ENCODE measurements at regions not wholly inside any gene's neighbourhood (a gene's known extent, or its start where the extent isn't known, plus 50 kb on each side); places are given as distances from the start of the nearest gene placed in this dataset.

DNA sequence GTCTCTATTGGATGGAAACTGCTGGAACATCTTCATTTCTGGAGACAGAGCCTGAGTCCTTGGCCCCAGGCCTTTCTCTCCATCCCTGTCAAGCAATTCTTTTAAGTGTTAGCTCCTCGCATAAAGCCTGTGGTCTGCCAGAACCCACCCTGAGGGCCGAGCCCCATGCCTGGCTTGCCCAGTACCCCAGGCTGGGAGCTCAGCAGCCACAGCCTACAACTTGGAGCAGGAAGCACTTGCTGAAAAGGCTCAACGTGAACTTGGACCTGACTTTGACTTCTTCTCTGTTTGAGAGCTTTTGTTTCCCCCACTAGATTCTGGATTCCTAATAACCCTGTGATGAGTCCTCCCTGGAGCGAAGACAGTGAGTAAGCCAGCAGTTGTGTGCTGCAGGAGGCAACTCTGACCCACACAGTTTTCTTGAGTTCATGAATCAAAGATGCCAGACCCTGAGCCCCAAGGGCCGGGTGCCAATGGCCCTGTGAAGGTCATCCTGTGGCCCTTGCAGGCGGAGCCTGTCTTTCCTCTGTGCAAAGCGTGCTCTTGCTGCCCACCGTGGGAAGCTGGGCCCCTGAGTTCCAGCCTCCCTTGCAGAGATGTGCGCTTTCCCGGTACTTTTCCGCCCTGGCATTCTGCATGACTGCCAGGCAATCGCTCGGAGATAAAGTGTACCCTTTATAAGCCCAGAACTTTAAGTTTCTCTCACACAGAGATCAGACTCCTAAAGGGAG, 64.3 kb upstream of the RUFY1 start:
- no peak for TF ChIP-seq POLR2AphosphoS2 (IDR thresholded peaks at IDR 0.05; ENCODE audit: low read length)
- Histone ChIP-seq H3K79me2 (ENCODE audit: control insufficient read depth, insufficient read depth, low read length) (no peaks in the 10 kb centered on the region), H3K27me3 (ENCODE audit: control insufficient read depth in 2 of 2, insufficient read depth in 2 of 2, low read length in 2 of 2) (peaks cover 36 to 45% of the 10 kb centered on the region in 2 experiments; a peak in 4 of 5 replicates), H3K4me2 (ENCODE audit: insufficient read depth, low read length) (no peak overlapping the region), H3K36me3 (ENCODE audit: control insufficient read depth, insufficient read depth, low read length) (no peaks in the 10 kb centered on the region), H3K9ac (ENCODE audit: insufficient read depth in 1 of 2, low read depth in 2 of 2, low read length in 2 of 2) (no peak overlapping the region), H3K4me1 (replicated peaks in 1 of 2; ENCODE audit: control insufficient read depth in 2 of 2, insufficient read depth in 2 of 2, low read length in 2 of 2) (no peaks in the 10 kb centered on the region), H3K9me1 (ENCODE audit: control insufficient read depth, insufficient read depth, low read length) (no peaks in the 10 kb centered on the region), H3K4me3 (no peak overlapping the region), H3K9me3 (replicated peaks; ENCODE audit: control insufficient read depth, insufficient read depth, low read depth, low read length) (no peaks in the 10 kb centered on the region), H2AFZ (ENCODE audit: low read depth, low read length) (no peak overlapping the region), H4K20me1 (replicated peaks; ENCODE audit: control insufficient read depth, insufficient read depth, low read length) (no peaks in the 10 kb centered on the region), H3K27ac (ENCODE audit: extremely low read depth, low read depth, low read length) (no peak overlapping the region)
- ChIA-PET POLR2A (interaction anchor here (0.5 to 1.2 kb wide), 3 partner anchors 8 to 13 kb away, joined by 3 to 4 read pairs (median 3); no protein-coding TSS in a partner anchor), CTCF (ENCODE audit: low intra/inter-chr PET ratio) (no interaction called here)
- WGBS (ENCODE audit: insufficient coverage, low coverage, missing lambda C conversion rate): 0% methylated on average over 13 of the region's 13 CpGs
- no peak for ATAC-seq
- BruUV-seq (replicated peaks): no TSS peak
- no peak for FAIRE-seq
- no peak for DNase-seq (ENCODE audit: extremely low read depth in 1 of 4, low spot score in 3 of 4)
- in situ Hi-C loops (cut with MboI): no loop called here
- intact Hi-C loops (cut with micrococcal nuclease): no loop called here

DNA sequence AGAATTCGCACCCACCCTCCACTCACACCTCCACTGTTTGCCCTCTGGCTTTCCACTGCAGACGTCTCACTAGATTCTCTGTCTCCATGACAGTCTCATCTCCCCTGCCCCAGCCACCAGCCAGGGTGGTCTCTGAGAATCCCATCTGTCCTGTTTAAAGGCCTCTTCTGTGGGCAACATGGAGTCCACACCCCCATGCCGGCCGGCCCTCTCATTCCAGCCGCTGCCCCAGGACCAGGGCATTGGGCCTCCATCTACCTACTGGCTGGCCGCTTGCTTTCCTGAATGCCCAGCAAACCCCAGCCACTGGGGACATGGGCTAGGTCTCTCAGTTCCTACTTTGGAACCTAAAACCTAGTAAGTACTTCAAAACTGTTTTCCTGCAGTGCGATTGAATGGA, 65.6 kb upstream of the RUFY1 start:
- BruUV-seq (replicated peaks): no TSS peak
- Histone ChIP-seq H3K36me3 (ENCODE audit: control insufficient read depth, insufficient read depth, low read length) (no peaks in the 10 kb centered on the region), H3K27ac (ENCODE audit: extremely low read depth, low read depth, low read length) (no peak overlapping the region), H3K9ac (ENCODE audit: insufficient read depth in 1 of 2, low read depth in 2 of 2, low read length in 2 of 2) (no peak overlapping the region), H3K27me3 (ENCODE audit: control insufficient read depth in 2 of 2, insufficient read depth in 2 of 2, low read length in 2 of 2) (peaks cover 32 to 50% of the 10 kb centered on the region in 2 experiments; a peak in 4 of 5 replicates), H4K20me1 (replicated peaks; ENCODE audit: control insufficient read depth, insufficient read depth, low read length) (no peaks in the 10 kb centered on the region), H3K4me3 (no peak overlapping the region), H3K9me1 (ENCODE audit: control insufficient read depth, insufficient read depth, low read length) (no peaks in the 10 kb centered on the region), H3K4me2 (ENCODE audit: insufficient read depth, low read length) (no peak overlapping the region), H3K9me3 (replicated peaks; ENCODE audit: control insufficient read depth, insufficient read depth, low read depth, low read length) (no peaks in the 10 kb centered on the region), H3K4me1 (replicated peaks in 1 of 2; ENCODE audit: control insufficient read depth in 2 of 2, insufficient read depth in 2 of 2, low read length in 2 of 2) (no peaks in the 10 kb centered on the region), H2AFZ (ENCODE audit: low read depth, low read length) (no peak overlapping the region), H3K79me2 (ENCODE audit: control insufficient read depth, insufficient read depth, low read length) (no peaks in the 10 kb centered on the region)
- FAIRE-seq (no peak), DNase-seq (ENCODE audit: extremely low read depth in 1 of 4, low spot score in 3 of 4) (no peak), ATAC-seq (no peak)
- ChIA-PET CTCF (ENCODE audit: low intra/inter-chr PET ratio) (no interaction called here), POLR2A (interaction anchor here (0.7 kb wide), 1 partner anchor 59 kb away, joined by 3 read pairs; no protein-coding TSS in a partner anchor)
- intact Hi-C loops (cut with micrococcal nuclease): no loop called here
- in situ Hi-C loops (cut with MboI): no loop called here
- WGBS (ENCODE audit: insufficient coverage, low coverage, missing lambda C conversion rate): 0% methylated on average over 6 of the region's 7 CpGs
- TF ChIP-seq ZNF354B (CRISPR knock-in tag; IDR thresholded peaks at IDR 0.05): no peak
- TF ChIP-seq, protein P1, sequence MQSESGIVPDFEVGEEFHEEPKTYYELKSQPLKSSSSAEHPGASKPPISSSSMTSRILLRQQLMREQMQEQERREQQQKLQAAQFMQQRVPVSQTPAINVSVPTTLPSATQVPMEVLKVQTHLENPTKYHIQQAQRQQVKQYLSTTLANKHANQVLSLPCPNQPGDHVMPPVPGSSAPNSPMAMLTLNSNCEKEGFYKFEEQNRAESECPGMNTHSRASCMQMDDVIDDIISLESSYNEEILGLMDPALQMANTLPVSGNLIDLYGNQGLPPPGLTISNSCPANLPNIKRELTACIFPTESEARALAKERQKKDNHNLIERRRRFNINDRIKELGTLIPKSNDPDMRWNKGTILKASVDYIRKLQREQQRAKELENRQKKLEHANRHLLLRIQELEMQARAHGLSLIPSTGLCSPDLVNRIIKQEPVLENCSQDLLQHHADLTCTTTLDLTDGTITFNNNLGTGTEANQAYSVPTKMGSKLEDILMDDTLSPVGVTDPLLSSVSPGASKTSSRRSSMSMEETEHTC (IDR thresholded peaks at IDR 0.05): no peak
- TF ChIP-seq TEAD1 (CRISPR knock-in tag; IDR thresholded peaks at IDR 0.05): no peak
- TF ChIP-seq, protein P2, sequence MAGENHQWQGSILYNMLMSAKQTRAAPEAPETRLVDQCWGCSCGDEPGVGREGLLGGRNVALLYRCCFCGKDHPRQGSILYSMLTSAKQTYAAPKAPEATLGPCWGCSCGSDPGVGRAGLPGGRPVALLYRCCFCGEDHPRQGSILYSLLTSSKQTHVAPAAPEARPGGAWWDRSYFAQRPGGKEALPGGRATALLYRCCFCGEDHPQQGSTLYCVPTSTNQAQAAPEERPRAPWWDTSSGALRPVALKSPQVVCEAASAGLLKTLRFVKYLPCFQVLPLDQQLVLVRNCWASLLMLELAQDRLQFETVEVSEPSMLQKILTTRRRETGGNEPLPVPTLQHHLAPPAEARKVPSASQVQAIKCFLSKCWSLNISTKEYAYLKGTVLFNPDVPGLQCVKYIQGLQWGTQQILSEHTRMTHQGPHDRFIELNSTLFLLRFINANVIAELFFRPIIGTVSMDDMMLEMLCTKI (IDR thresholded peaks at IDR 0.05; ENCODE audit: partially characterized antibody): no peak
- TF ChIP-seq ZNF695 (CRISPR knock-in tag; IDR thresholded peaks at IDR 0.05): no peak
- no peak for TF ChIP-seq MAFG (tag; conservative IDR thresholded peaks at IDR 0.05)
- no peak for TF ChIP-seq RBM17 (IDR thresholded peaks at IDR 0.05; ENCODE audit: borderline replicate concordance, low read depth, low read length)

All from K562 (cell line).